Omental fat pad (tissue), 3 donors: ENCODE measurements at regions not wholly inside any gene's neighbourhood (a gene's known extent, or its start where the extent isn't known, plus 50 kb on each side); places are given as distances from the start of the nearest gene placed in this dataset.

Experiments
- ATAC-seq: fragments of 150-250 bp; one replicate; pipeline ENCODE4 v1.9.1; 2016; ENCODE audit warnings: mild to moderate bottlenecking, moderate library complexity; ENCODE audit not compliant: low FRiP score
- DNase-seq: peaks from one replicate; pipeline ENCODE4 v3.0.0-alpha.2; 2019; ENCODE audit warnings: low spot score
- CTCF ChIP-seq, 3 donors: fragments of 450-650 bp; IDR thresholded peaks; one replicate each; pipeline ENCODE4 v1.5.1; 2016 to 2017; ENCODE audit warnings: antibody characterized with exemption in 3 of 3, mild to moderate bottlenecking in 3 of 3, moderate library complexity in 2 of 3

- DNase-seq: no peak
- ATAC-seq: no peak
- TF ChIP-seq CTCF (IDR thresholded peaks at IDR 0.05): no peak
These were observed 682.7 kb upstream of the FZD8 start for GRCh38 chr10:36324831-36325230.

- no peak for TF ChIP-seq CTCF (IDR thresholded peaks at IDR 0.05)
- ATAC-seq: no peak
- no peak for DNase-seq
These were observed 671.0 kb upstream of the FZD8 start for GRCh38 chr10:36313142-36313541.

- TF ChIP-seq CTCF (IDR thresholded peaks at IDR 0.05): no peak
- DNase-seq: no peak
- no peak for ATAC-seq
These were observed 661.8 kb upstream of the FZD8 start for GRCh38 chr10:36303896-36304295.

GRCh38 chr10:36302086-36302485, 660.0 kb upstream of the FZD8 start:
- no peak for DNase-seq
- no peak for ATAC-seq

GRCh38 chr10:36301539-36301938, 659.4 kb upstream of the FZD8 start:
- DNase-seq (no peak), ATAC-seq (no peak)
- TF ChIP-seq CTCF (IDR thresholded peaks at IDR 0.05): no peak

More at GRCh38 chr10:36302086-36302485, 660.0 kb upstream of the FZD8 start:
- TF ChIP-seq CTCF (IDR thresholded peaks at IDR 0.05): no peak

- DNase-seq: no peak
- ATAC-seq: no peak
- TF ChIP-seq CTCF (IDR thresholded peaks at IDR 0.05): no peak
These were observed 659.0 kb upstream of the FZD8 start for GRCh38 chr10:36301139-36301538.

GRCh38 chr10:36283827-36284226, 641.7 kb upstream of the FZD8 start:
- DNase-seq (no peak), ATAC-seq (no peak)
- no peak for TF ChIP-seq CTCF (IDR thresholded peaks at IDR 0.05)
